GM12878 (cell line): ENCODE measurements at regions not wholly inside any gene's neighbourhood (a gene's known extent, or its start where the extent isn't known, plus 50 kb on each side); places are given as distances from the start of the nearest gene placed in this dataset.

Experiments
- CBFB ChIP-seq: IDR thresholded peaks from 2 replicates; pipeline ENCODE4 v1.6.1; 2016; ENCODE audit warnings: antibody characterized with exemption, low read depth
- EP300 ChIP-seq, 2 experiments: fragments of 150-350 bp in 1 of 2; IDR thresholded peaks; 2 replicates each; pipeline ENCODE4 v1.6.1; 2011 to 2012; ENCODE audit warnings: low read depth in 2 of 2, low read length in 2 of 2, borderline replicate concordance in 1 of 2, improper control_type of control experiment in 1 of 2, inconsistent platforms in 1 of 2; ENCODE audit not compliant: control insufficient read depth in 1 of 2
- JUND ChIP-seq: IDR thresholded peaks from 2 replicates; pipeline ENCODE4 v1.6.1; 2012; ENCODE audit warnings: low read depth, mild to moderate bottlenecking, low read length, improper control_type of control experiment, moderate library complexity
- RAD21 ChIP-seq: IDR thresholded peaks from 2 replicates; pipeline ENCODE4 v1.6.1; 2011; ENCODE audit warnings: mild to moderate bottlenecking, low read depth, low read length, moderate library complexity; ENCODE audit not compliant: insufficient read depth
- RCOR1 ChIP-seq: conservative IDR thresholded peaks from 2 replicates; pipeline ENCODE4 v1.6.1; 2012; ENCODE audit warnings: low read depth, low read length, improper control_type of control experiment
- ZNF622 ChIP-seq: fragments of 450-650 bp; IDR thresholded peaks from 2 replicates; pipeline ENCODE4 v1.6.1; 2017; ENCODE audit warnings: mild to moderate bottlenecking, inconsistent platforms
- TF ChIP-seq, protein P1 (sequence below): fragments of 450-650 bp; IDR thresholded peaks from 2 replicates; pipeline ENCODE4 v1.6.1; 2017; ENCODE audit warnings: mild to moderate bottlenecking
- TF ChIP-seq, protein P2 (sequence below): IDR thresholded peaks from 2 replicates; pipeline ENCODE4 v1.6.1; 2011; ENCODE audit warnings: low read depth, low read length, improper control_type of control experiment, borderline replicate concordance
- TF ChIP-seq, protein P3 (sequence below), 3 experiments: IDR thresholded peaks in 2 of 3; conservative IDR thresholded peaks in 1 of 3; 2 replicates each; pipeline ENCODE4 v1.5.1; 2011; ENCODE audit warnings: low read depth in 3 of 3, low read length in 3 of 3, mild to moderate bottlenecking in 3 of 3, control low read depth in 2 of 3, moderate library complexity in 2 of 3, inconsistent platforms in 1 of 3, mixed read lengths in 1 of 3; ENCODE audit not compliant: control insufficient read depth in 2 of 3, insufficient read depth in 1 of 3; ENCODE audit errors: extremely low read depth in 1 of 3
- TF ChIP-seq, protein P4 (sequence below): IDR thresholded peaks from 2 replicates; pipeline ENCODE4 v1.6.1; 2011; ENCODE audit warnings: low read depth, mild to moderate bottlenecking, low read length, moderate library complexity, borderline replicate concordance; ENCODE audit errors: extremely low read depth
- TF ChIP-seq, protein P5 (sequence below): IDR thresholded peaks from 2 replicates; pipeline ENCODE4 v1.6.1; 2012; ENCODE audit warnings: low read depth, low read length, improper control_type of control experiment

DNA sequence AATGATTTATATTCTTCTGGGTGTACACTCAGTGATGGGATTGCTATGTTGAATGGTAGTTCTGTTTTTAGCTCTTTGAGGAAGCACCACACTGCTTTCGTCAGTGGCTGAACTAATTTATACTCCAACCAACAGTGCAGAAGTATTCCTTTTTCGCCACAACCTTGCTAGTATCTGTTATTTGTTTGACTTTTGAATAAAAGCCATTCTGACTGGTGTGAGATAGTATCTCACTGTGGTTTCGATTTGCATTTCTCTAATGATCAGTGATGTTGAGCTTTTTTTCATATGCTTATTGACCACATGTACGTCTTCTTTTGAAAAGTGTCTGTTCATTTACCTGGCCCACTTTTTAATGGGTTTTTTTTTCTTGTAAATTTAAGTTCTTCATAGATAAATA is 583.8 kb upstream of the ARID1B start:
- TF ChIP-seq, protein P1, sequence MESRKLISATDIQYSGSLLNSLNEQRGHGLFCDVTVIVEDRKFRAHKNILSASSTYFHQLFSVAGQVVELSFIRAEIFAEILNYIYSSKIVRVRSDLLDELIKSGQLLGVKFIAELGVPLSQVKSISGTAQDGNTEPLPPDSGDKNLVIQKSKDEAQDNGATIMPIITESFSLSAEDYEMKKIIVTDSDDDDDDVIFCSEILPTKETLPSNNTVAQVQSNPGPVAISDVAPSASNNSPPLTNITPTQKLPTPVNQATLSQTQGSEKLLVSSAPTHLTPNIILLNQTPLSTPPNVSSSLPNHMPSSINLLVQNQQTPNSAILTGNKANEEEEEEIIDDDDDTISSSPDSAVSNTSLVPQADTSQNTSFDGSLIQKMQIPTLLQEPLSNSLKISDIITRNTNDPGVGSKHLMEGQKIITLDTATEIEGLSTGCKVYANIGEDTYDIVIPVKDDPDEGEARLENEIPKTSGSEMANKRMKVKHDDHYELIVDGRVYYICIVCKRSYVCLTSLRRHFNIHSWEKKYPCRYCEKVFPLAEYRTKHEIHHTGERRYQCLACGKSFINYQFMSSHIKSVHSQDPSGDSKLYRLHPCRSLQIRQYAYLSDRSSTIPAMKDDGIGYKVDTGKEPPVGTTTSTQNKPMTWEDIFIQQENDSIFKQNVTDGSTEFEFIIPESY: no peak
- TF ChIP-seq, protein P2, sequence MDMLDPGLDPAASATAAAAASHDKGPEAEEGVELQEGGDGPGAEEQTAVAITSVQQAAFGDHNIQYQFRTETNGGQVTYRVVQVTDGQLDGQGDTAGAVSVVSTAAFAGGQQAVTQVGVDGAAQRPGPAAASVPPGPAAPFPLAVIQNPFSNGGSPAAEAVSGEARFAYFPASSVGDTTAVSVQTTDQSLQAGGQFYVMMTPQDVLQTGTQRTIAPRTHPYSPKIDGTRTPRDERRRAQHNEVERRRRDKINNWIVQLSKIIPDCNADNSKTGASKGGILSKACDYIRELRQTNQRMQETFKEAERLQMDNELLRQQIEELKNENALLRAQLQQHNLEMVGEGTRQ: no peak
- TF ChIP-seq RCOR1: no peak
- no peak for TF ChIP-seq ZNF622
- TF ChIP-seq EP300 (IDR thresholded peaks at IDR 0.05; ENCODE audit: borderline replicate concordance in 1 of 2, control insufficient read depth in 1 of 2, low read depth in 2 of 2, low read length in 2 of 2): no peak
- TF ChIP-seq, protein P3, sequence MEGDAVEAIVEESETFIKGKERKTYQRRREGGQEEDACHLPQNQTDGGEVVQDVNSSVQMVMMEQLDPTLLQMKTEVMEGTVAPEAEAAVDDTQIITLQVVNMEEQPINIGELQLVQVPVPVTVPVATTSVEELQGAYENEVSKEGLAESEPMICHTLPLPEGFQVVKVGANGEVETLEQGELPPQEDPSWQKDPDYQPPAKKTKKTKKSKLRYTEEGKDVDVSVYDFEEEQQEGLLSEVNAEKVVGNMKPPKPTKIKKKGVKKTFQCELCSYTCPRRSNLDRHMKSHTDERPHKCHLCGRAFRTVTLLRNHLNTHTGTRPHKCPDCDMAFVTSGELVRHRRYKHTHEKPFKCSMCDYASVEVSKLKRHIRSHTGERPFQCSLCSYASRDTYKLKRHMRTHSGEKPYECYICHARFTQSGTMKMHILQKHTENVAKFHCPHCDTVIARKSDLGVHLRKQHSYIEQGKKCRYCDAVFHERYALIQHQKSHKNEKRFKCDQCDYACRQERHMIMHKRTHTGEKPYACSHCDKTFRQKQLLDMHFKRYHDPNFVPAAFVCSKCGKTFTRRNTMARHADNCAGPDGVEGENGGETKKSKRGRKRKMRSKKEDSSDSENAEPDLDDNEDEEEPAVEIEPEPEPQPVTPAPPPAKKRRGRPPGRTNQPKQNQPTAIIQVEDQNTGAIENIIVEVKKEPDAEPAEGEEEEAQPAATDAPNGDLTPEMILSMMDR (IDR thresholded peaks at IDR 0.05 in 2 of 3, conservative IDR thresholded peaks at IDR 0.05 in 1 of 3; ENCODE audit: control insufficient read depth in 2 of 3, extremely low read depth in 1 of 3, insufficient read depth in 1 of 3, low read depth in 3 of 3, low read length in 3 of 3): no peak
- TF ChIP-seq RAD21: no peak
- TF ChIP-seq, protein P4, sequence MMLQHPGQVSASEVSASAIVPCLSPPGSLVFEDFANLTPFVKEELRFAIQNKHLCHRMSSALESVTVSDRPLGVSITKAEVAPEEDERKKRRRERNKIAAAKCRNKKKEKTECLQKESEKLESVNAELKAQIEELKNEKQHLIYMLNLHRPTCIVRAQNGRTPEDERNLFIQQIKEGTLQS: no peak
- no peak for TF ChIP-seq JUND
- TF ChIP-seq CBFB: no peak
- TF ChIP-seq, protein P5, sequence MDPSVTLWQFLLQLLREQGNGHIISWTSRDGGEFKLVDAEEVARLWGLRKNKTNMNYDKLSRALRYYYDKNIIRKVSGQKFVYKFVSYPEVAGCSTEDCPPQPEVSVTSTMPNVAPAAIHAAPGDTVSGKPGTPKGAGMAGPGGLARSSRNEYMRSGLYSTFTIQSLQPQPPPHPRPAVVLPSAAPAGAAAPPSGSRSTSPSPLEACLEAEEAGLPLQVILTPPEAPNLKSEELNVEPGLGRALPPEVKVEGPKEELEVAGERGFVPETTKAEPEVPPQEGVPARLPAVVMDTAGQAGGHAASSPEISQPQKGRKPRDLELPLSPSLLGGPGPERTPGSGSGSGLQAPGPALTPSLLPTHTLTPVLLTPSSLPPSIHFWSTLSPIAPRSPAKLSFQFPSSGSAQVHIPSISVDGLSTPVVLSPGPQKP: no peak
